ENCODE measurements at regions not wholly inside any gene's neighbourhood (a gene's known extent, or its start where the extent isn't known, plus 50 kb on each side); places are given as distances from the start of the nearest gene placed in this dataset.

DNA sequence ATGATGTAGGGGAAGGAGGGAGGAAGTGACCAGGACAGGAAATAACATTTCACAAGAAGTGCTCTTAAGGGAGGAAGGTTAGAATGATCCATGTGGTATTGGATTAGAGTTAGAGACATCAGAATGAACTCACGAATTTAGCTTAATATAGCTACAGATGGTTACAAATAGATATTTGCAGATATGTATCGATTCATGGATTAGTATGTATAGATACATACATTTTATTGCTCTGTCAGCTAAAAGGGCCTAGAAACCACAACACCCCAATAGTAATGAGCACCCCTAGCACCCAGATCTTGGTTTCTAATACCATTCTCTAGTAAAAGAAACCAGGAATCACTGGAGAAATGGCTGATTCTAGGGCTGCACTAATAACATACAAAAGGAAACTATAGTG lies 59.6 kb upstream of the LTBP1 start:
- intact Hi-C loops (cut with micrococcal nuclease; ENCODE audit: unreplicated experiment) (no loop called here), in situ Hi-C loops (cut with HindIII; ENCODE audit: low pct_unique_long_range_greater_than_20kb, low sequenced_read_pairs) (no loop called here)
- H3K4me3 ChIP-seq (ENCODE audit: low read depth in 2 of 2, low read length in 2 of 2), result no peak overlapping the region
- DNase-seq (ENCODE audit: low read depth, low spot score), result no peak
- ATAC-seq, result no peak
- no TSS peak for BruUV-seq (replicated peaks)
- no peak overlapping the region for H3K27ac ChIP-seq (ENCODE audit: low read length)
- ChIA-PET CTCF (no interaction called here), POLR2A (no interaction called here)
- no peaks in the 10 kb centered on the region for H3K4me1 ChIP-seq (ENCODE audit: control insufficient read depth, insufficient read depth, low read length)
- H3K36me3 ChIP-seq (ENCODE audit: control insufficient read depth, insufficient read depth, low read length), result no peaks in the 10 kb centered on the region
- TF ChIP-seq POLR2AphosphoS5 (IDR thresholded peaks at IDR 0.05; ENCODE audit: low read depth, low read length), result no peak
- no peak for TF ChIP-seq TCF7L2 (IDR thresholded peaks at IDR 0.05; ENCODE audit: low read depth, low read length)
- TF ChIP-seq, protein P1, sequence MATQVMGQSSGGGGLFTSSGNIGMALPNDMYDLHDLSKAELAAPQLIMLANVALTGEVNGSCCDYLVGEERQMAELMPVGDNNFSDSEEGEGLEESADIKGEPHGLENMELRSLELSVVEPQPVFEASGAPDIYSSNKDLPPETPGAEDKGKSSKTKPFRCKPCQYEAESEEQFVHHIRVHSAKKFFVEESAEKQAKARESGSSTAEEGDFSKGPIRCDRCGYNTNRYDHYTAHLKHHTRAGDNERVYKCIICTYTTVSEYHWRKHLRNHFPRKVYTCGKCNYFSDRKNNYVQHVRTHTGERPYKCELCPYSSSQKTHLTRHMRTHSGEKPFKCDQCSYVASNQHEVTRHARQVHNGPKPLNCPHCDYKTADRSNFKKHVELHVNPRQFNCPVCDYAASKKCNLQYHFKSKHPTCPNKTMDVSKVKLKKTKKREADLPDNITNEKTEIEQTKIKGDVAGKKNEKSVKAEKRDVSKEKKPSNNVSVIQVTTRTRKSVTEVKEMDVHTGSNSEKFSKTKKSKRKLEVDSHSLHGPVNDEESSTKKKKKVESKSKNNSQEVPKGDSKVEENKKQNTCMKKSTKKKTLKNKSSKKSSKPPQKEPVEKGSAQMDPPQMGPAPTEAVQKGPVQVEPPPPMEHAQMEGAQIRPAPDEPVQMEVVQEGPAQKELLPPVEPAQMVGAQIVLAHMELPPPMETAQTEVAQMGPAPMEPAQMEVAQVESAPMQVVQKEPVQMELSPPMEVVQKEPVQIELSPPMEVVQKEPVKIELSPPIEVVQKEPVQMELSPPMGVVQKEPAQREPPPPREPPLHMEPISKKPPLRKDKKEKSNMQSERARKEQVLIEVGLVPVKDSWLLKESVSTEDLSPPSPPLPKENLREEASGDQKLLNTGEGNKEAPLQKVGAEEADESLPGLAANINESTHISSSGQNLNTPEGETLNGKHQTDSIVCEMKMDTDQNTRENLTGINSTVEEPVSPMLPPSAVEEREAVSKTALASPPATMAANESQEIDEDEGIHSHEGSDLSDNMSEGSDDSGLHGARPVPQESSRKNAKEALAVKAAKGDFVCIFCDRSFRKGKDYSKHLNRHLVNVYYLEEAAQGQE (IDR thresholded peaks at IDR 0.05; ENCODE audit: insufficient read depth in 1 of 2, low read depth in 2 of 2, low read length in 1 of 2), result no peak
- TF ChIP-seq, protein P2, sequence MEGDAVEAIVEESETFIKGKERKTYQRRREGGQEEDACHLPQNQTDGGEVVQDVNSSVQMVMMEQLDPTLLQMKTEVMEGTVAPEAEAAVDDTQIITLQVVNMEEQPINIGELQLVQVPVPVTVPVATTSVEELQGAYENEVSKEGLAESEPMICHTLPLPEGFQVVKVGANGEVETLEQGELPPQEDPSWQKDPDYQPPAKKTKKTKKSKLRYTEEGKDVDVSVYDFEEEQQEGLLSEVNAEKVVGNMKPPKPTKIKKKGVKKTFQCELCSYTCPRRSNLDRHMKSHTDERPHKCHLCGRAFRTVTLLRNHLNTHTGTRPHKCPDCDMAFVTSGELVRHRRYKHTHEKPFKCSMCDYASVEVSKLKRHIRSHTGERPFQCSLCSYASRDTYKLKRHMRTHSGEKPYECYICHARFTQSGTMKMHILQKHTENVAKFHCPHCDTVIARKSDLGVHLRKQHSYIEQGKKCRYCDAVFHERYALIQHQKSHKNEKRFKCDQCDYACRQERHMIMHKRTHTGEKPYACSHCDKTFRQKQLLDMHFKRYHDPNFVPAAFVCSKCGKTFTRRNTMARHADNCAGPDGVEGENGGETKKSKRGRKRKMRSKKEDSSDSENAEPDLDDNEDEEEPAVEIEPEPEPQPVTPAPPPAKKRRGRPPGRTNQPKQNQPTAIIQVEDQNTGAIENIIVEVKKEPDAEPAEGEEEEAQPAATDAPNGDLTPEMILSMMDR (IDR thresholded peaks at IDR 0.05), result no peak
- TF ChIP-seq SIN3A (IDR thresholded peaks at IDR 0.05; ENCODE audit: borderline replicate concordance, insufficient read depth, low read depth, low read length), result no peak
- peaks cover 5% of the 10 kb centered on the region; the same call in 1 of the 2 replicates for H3K9me3 ChIP-seq (ENCODE audit: control insufficient read depth, insufficient read depth, low read depth, low read length)
- H3K27me3 ChIP-seq (ENCODE audit: control insufficient read depth, insufficient read depth, low read length), result no peaks in the 10 kb centered on the region

DNA sequence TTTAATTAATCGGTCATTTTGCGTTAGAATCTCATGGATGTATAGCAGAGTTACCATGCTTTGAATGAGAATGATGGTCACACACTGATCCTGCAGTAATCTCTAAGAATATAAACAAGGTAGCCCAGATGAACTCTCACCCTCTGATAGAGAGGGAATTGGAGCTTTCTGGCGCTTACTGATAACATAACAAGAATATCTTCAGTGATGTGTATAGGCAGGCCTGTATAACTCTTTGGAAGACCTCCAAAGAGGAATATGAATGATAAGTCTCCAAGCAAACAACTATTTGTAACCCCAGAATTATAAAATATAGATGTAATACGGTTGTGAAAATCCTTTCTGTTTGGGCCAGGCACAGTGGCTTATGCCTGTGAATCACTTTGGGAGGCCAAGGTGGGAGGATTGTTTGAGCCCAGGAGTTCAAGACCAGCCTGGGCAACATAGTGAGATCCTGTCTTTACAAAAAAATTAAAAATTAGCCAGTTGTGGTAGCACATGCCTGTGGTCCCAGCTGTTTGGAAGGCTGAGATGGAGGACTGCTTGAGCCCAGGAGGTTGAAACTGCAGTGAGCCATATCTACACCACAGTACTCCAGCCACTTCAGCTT lies 52.5 kb upstream of the LTBP1 start:
- TF ChIP-seq TCF7L2 (IDR thresholded peaks at IDR 0.05; ENCODE audit: low read depth, low read length) (no peak), SIN3A (IDR thresholded peaks at IDR 0.05; ENCODE audit: borderline replicate concordance, insufficient read depth, low read depth, low read length) (no peak), POLR2AphosphoS5 (IDR thresholded peaks at IDR 0.05; ENCODE audit: low read depth, low read length) (no peak)
- TF ChIP-seq, protein P1 (IDR thresholded peaks at IDR 0.05; ENCODE audit: insufficient read depth in 1 of 2, low read depth in 2 of 2, low read length in 1 of 2), result no peak
- TF ChIP-seq, protein P2 (IDR thresholded peaks at IDR 0.05), result no peak
- intact Hi-C loops (cut with micrococcal nuclease; ENCODE audit: unreplicated experiment), result no loop called here
- in situ Hi-C loops (cut with HindIII; ENCODE audit: low pct_unique_long_range_greater_than_20kb, low sequenced_read_pairs), result no loop called here
- Histone ChIP-seq H3K27ac (ENCODE audit: low read length) (no peak overlapping the region), H3K4me3 (ENCODE audit: low read depth in 2 of 2, low read length in 2 of 2) (no peak overlapping the region), H3K9me3 (ENCODE audit: control insufficient read depth, insufficient read depth, low read depth, low read length) (no peaks in the 10 kb centered on the region), H3K36me3 (ENCODE audit: control insufficient read depth, insufficient read depth, low read length) (no peaks in the 10 kb centered on the region), H3K27me3 (ENCODE audit: control insufficient read depth, insufficient read depth, low read length) (peaks cover 5% of the 10 kb centered on the region; the same call in 1 of the 2 replicates), H3K4me1 (ENCODE audit: control insufficient read depth, insufficient read depth, low read length) (no peaks in the 10 kb centered on the region)
- CTCF ChIA-PET, result no interaction called here
- no peak for DNase-seq (ENCODE audit: low read depth, low spot score)
- ATAC-seq, result no peak
- BruUV-seq (replicated peaks), result no TSS peak
- POLR2A ChIA-PET, result no interaction called here

Data from Panc1 (cell line).